Panc1 (cell line): ENCODE measurements at regions not wholly inside any gene's neighbourhood (a gene's known extent, or its start where the extent isn't known, plus 50 kb on each side); places are given as distances from the start of the nearest gene placed in this dataset.

Source experiments
- ATAC-seq: fragments of 200-7000 bp; cut with Tn5 transposase; 2 replicates; pipeline ENCODE4 v1.9.1; 2020; ENCODE audit warnings: mild to moderate bottlenecking, moderate library complexity
- BruUV-seq: library from RNA; stranded (reverse); fragments of 400-500 nt; replicated peaks from 2 replicates; lab custom pipeline; 2021; lab: Mats Ljungman, UMichigan
- CTCF ChIA-PET: fragments of 300-600 bp; sonication (Branson Sonifier 250); formaldehyde crosslinking; loops from one replicate; lab custom pipeline; 2022; ENCODE audit warnings: antibody characterized with exemption; lab: Charles Lee
- POLR2A ChIA-PET: fragments of 300-600 bp; sonication (Branson Sonifier 250); formaldehyde crosslinking; loops from one replicate; lab custom pipeline; 2022; ENCODE audit warnings: antibody characterized with exemption; lab: Charles Lee
- DNase-seq: peaks from one replicate; pipeline ENCODE4 v3.0.0-alpha.2; 2010; ENCODE audit warnings: low read depth, low spot score
- H3K27ac ChIP-seq: 2 replicates; pipeline ENCODE4 v1.5.1; 2011; ENCODE audit warnings: mild to moderate bottlenecking, low read length, inconsistent platforms
- H3K27me3 ChIP-seq: fragments of 200-500 bp; sonication (Bioruptor generic); 2 replicates; pipeline ENCODE4 v1.6.0; 2014; ENCODE audit warnings: low read length, inconsistent platforms; ENCODE audit not compliant: control insufficient read depth, insufficient read depth
- H3K36me3 ChIP-seq: fragments of 200-500 bp; sonication (Bioruptor generic); 2 replicates; pipeline ENCODE4 v1.5.1; 2014; ENCODE audit warnings: inconsistent platforms, mild to moderate bottlenecking, low read length, moderate library complexity; ENCODE audit not compliant: control insufficient read depth, insufficient read depth
- H3K4me1 ChIP-seq: 2 replicates; pipeline ENCODE4 v1.5.1; 2011; ENCODE audit warnings: inconsistent platforms, mild to moderate bottlenecking, low read length, moderate library complexity; ENCODE audit not compliant: control insufficient read depth, insufficient read depth
- H3K4me3 ChIP-seq, 2 experiments: 2 replicates each; pipeline ENCODE4 v1.5.1; 2011 to 2012; ENCODE audit warnings: low read depth in 2 of 2, low read length in 2 of 2, mild to moderate bottlenecking in 2 of 2, inconsistent platforms in 1 of 2, moderate library complexity in 1 of 2
- H3K9me3 ChIP-seq: fragments of 200-500 bp; sonication (Bioruptor generic); 2 replicates; pipeline ENCODE4 v1.5.1; 2014; ENCODE audit warnings: low read depth, mild to moderate bottlenecking, inconsistent platforms, low read length, moderate library complexity; ENCODE audit not compliant: control insufficient read depth, insufficient read depth
- CTCF ChIP-seq: fragments of 450-650 bp; IDR thresholded peaks from 2 replicates; pipeline ENCODE4 v1.5.1; 2017; ENCODE audit warnings: mild to moderate bottlenecking
- POLR2AphosphoS5 ChIP-seq: IDR thresholded peaks from 2 replicates; pipeline ENCODE4 v1.6.1; 2012; ENCODE audit warnings: mild to moderate bottlenecking, low read depth, low read length, moderate library complexity
- REST ChIP-seq, 2 experiments: IDR thresholded peaks; 2 replicates each; pipeline ENCODE4 v1.6.1; 2011 to 2012; ENCODE audit warnings: low read depth in 2 of 2, control low read depth in 1 of 2, low read length in 1 of 2, mild to moderate bottlenecking in 1 of 2, moderate library complexity in 1 of 2; ENCODE audit not compliant: insufficient read depth in 1 of 2
- SIN3A ChIP-seq: IDR thresholded peaks from 2 replicates; pipeline ENCODE4 v1.6.1; 2012; ENCODE audit warnings: low read depth, mild to moderate bottlenecking, low read length, moderate library complexity, borderline replicate concordance; ENCODE audit not compliant: insufficient read depth
- TCF7L2 ChIP-seq: IDR thresholded peaks from 2 replicates; pipeline ENCODE4 v1.6.1; 2011; ENCODE audit warnings: mild to moderate bottlenecking, low read depth, low read length, inconsistent platforms
- in situ Hi-C: cut with HindIII; loops from 2 replicates; pipeline ENCODE4 v1.10.0; 2016; ENCODE audit warnings: low sequenced_read_pairs, low pct_unique_long_range_greater_than_20kb
- intact Hi-C: fragments of 100-400 bp; cut with micrococcal nuclease; formaldehyde crosslinking; loops from one replicate; pipeline ENCODE4 v1.10.0; 2022; ENCODE audit not compliant: unreplicated experiment

- POLR2A ChIA-PET = no interaction called here
- TF ChIP-seq TCF7L2 (no peak), SIN3A (no peak), CTCF (no peak), POLR2AphosphoS5 (no peak), REST (IDR thresholded peaks at IDR 0.05; ENCODE audit: insufficient read depth in 1 of 2, low read depth in 2 of 2, low read length in 1 of 2) (no peak)
- no peaks in the 10 kb centered on the region for H3K36me3 ChIP-seq
- BruUV-seq = no TSS peak
- H3K27me3 ChIP-seq = no peaks in the 10 kb centered on the region
- H3K4me1 ChIP-seq = peaks cover 26% of the 10 kb centered on the region
- intact Hi-C loops (no loop called here), in situ Hi-C loops (no loop called here)
- ATAC-seq = no peak
- CTCF ChIA-PET = no interaction called here
- H3K4me3 ChIP-seq = no peak overlapping the region
- peak overlapping the region; percentile 92 for H3K27ac ChIP-seq
- DNase-seq = no peak
- peaks cover 4% of the 10 kb centered on the region; the same call in 1 of the 2 replicates for H3K9me3 ChIP-seq
These were observed 166.7 kb downstream of the USP12 start for GRCh38 chr13:27004866-27005265.

GRCh38 chr13:27004326-27004725 lies 167.3 kb downstream of the USP12 start:
- TF ChIP-seq TCF7L2 (no peak), CTCF (no peak), POLR2AphosphoS5 (no peak), SIN3A (no peak), REST (IDR thresholded peaks at IDR 0.05; ENCODE audit: insufficient read depth in 1 of 2, low read depth in 2 of 2, low read length in 1 of 2) (no peak)
- BruUV-seq = no TSS peak
- POLR2A ChIA-PET = no interaction called here
- Histone ChIP-seq H3K36me3 (no peaks in the 10 kb centered on the region), H3K4me3 (no peak overlapping the region), H3K4me1 (peaks cover 26% of the 10 kb centered on the region), H3K9me3 (peaks cover 4% of the 10 kb centered on the region; the same call in 1 of the 2 replicates), H3K27ac (peak overlapping the region; percentile 92), H3K27me3 (no peaks in the 10 kb centered on the region)
- DNase-seq = no peak
- in situ Hi-C loops (no loop called here), intact Hi-C loops (no loop called here)
- no peak for ATAC-seq
- CTCF ChIA-PET = no interaction called here
